Testis (tissue), 2 donors: ENCODE measurements at regions not wholly inside any gene's neighbourhood (a gene's known extent, or its start where the extent isn't known, plus 50 kb on each side); places are given as distances from the start of the nearest gene placed in this dataset.
"Not testable (repeated sequence)": the region's sequence is repeated elsewhere in the genome, so short reads cannot be mapped to it uniquely, and the experiment has no call there.

ENCODE experiments used
- DNase-seq: peaks from one replicate; pipeline ENCODE4 v3.0.0-alpha.2; 2019
- H3K27ac ChIP-seq, 2 donors: fragments of 200-600 bp; sonication (generic); one replicate each; pipeline ENCODE4 v1.5.1; 2019
- H3K27me3 ChIP-seq: fragments of 200-600 bp; sonication (generic); one replicate; pipeline ENCODE4 v1.5.1; 2019
- H3K36me3 ChIP-seq: fragments of 200-600 bp; sonication (generic); one replicate; pipeline ENCODE4 v1.5.1; 2017; ENCODE audit warnings: low read depth; ENCODE audit errors: missing control alignments
- H3K4me1 ChIP-seq: fragments of 200-600 bp; sonication (generic); one replicate; pipeline ENCODE4 v1.5.1; 2019
- H3K4me3 ChIP-seq, 2 donors: fragments of 200-600 bp; sonication (generic); one replicate each; pipeline ENCODE4 v1.5.1; 2017 to 2019
- H3K9me3 ChIP-seq: fragments of 200-600 bp; sonication (generic); one replicate; pipeline ENCODE4 v1.5.1; 2017
- CTCF ChIP-seq, 3 experiments: fragments of 450-650 bp in 2 of 3; fragments of 200-600 bp in 1 of 3; sonication (generic) in 1 of 3; IDR thresholded peaks; one replicate each; pipeline ENCODE4 v1.5.1; 2016 to 2019; ENCODE audit warnings: antibody characterized with exemption in 3 of 3, mild to moderate bottlenecking in 2 of 3, moderate library complexity in 1 of 3
- POLR2A ChIP-seq: fragments of 450-650 bp; IDR thresholded peaks from one replicate; pipeline ENCODE4 v1.6.1; 2017; ENCODE audit warnings: antibody characterized with exemption, mild to moderate bottlenecking, moderate library complexity
- whole genome bisulfite sequencing, 2 donors: methylation state at CpG; one replicate each; pipeline ENCODE4 v1.1.5; 2018; 5-methylcytosine and 5-hydroxymethylcytosine counted together
- intact Hi-C: fragments of 100-400 bp; cut with DNase I; formaldehyde crosslinking; loops from one replicate; pipeline ENCODE4 v1.15.1; 2023; ENCODE audit warnings: low total_unique reads

- no peak for DNase-seq
- intact Hi-C loops = no loop called here
- H3K4me1 ChIP-seq = no peaks in the 10 kb centered on the region
- H3K27ac ChIP-seq = no peak overlapping the region
- H3K9me3 ChIP-seq = no peaks in the 10 kb centered on the region
- no peak for TF ChIP-seq POLR2A
- TF ChIP-seq CTCF (IDR thresholded peaks at IDR 0.05) = no peak
- no peak overlapping the region for H3K4me3 ChIP-seq
- H3K36me3 ChIP-seq = no peaks in the 10 kb centered on the region
- no peaks in the 10 kb centered on the region for H3K27me3 ChIP-seq
- 45 to 67% methylated on average over 2 of the region's 2 CpGs for WGBS, 2 donors
Observed at GRCh38 chr6:86657192-86657591, 280.1 kb upstream of the HTR1E start.

- WGBS, 2 donors = 13 to 15% methylated on average over 1 of the region's 1 CpG
- intact Hi-C loops = no loop called here
- no peak overlapping the region for H3K4me3 ChIP-seq
Observed at GRCh38 chr6:86629123-86629522, 308.2 kb upstream of the HTR1E start.

GRCh38 chr6:86619428-86619827 is 317.9 kb upstream of the HTR1E start:
- no peaks in the 10 kb centered on the region for H3K36me3 ChIP-seq
- no peaks in the 10 kb centered on the region for H3K27me3 ChIP-seq
- intact Hi-C loops = no loop called here
- 86 to 89% methylated on average over 2 of the region's 2 CpGs for WGBS, 2 donors
- no peak for DNase-seq
- H3K9me3 ChIP-seq = no peaks in the 10 kb centered on the region
- H3K27ac ChIP-seq = no peak overlapping the region
- no peaks in the 10 kb centered on the region for H3K4me1 ChIP-seq
- TF ChIP-seq POLR2A (no peak), CTCF (IDR thresholded peaks at IDR 0.05) (no peak)
- no peak overlapping the region for H3K4me3 ChIP-seq

More at GRCh38 chr6:86629123-86629522, 308.2 kb upstream of the HTR1E start:
- Histone ChIP-seq H3K27ac (no peak overlapping the region), H3K4me1 (no peaks in the 10 kb centered on the region), H3K36me3 (no peaks in the 10 kb centered on the region), H3K27me3 (no peaks in the 10 kb centered on the region), H3K9me3 (no peaks in the 10 kb centered on the region)
- TF ChIP-seq POLR2A (no peak), CTCF (IDR thresholded peaks at IDR 0.05) (no peak)
- no peak for DNase-seq

- no peaks in the 10 kb centered on the region for H3K9me3 ChIP-seq
- no peak overlapping the region for H3K27ac ChIP-seq
- no peaks in the 10 kb centered on the region for H3K4me1 ChIP-seq
- 48 to 53% methylated on average over 1 of the region's 1 CpG for WGBS, 2 donors
- no peak overlapping the region for H3K4me3 ChIP-seq
- no peaks in the 10 kb centered on the region for H3K27me3 ChIP-seq
- TF ChIP-seq POLR2A = no peak
- TF ChIP-seq CTCF (IDR thresholded peaks at IDR 0.05) = no peak
- H3K36me3 ChIP-seq = no peaks in the 10 kb centered on the region
- DNase-seq = no peak
- intact Hi-C loops = no loop called here
Observed at GRCh38 chr6:86615299-86615698, 322.0 kb upstream of the HTR1E start.

- intact Hi-C loops = no loop called here
- H3K9me3 ChIP-seq = no peaks in the 10 kb centered on the region
Observed at GRCh38 chr6:86609549-86610388, 327.6 kb upstream of the HTR1E start.

GRCh38 chr6:86603364-86603763 is 334.0 kb upstream of the HTR1E start:
- intact Hi-C loops, H3K27ac ChIP-seq, H3K4me3 ChIP-seq, H3K27me3 ChIP-seq, H3K9me3 ChIP-seq, DNase-seq, H3K4me1 ChIP-seq, H3K36me3 ChIP-seq: not testable (repeated sequence)
- 61 to 71% methylated on average over 3 of the region's 3 CpGs for WGBS, 2 donors

More at GRCh38 chr6:86609549-86610388, 327.6 kb upstream of the HTR1E start:
- Histone ChIP-seq H3K27ac (no peak overlapping the region), H3K27me3 (no peaks in the 10 kb centered on the region), H3K4me3 (no peak overlapping the region), H3K36me3 (no peaks in the 10 kb centered on the region), H3K4me1 (no peaks in the 10 kb centered on the region)
- no peak for DNase-seq
- WGBS, 2 donors = 56 to 59% methylated on average over 9 of the region's 9 CpGs
- TF ChIP-seq CTCF (IDR thresholded peaks at IDR 0.05) (no peak), POLR2A (no peak)

- H3K36me3 ChIP-seq, H3K27me3 ChIP-seq, H3K9me3 ChIP-seq, intact Hi-C loops, H3K4me3 ChIP-seq, H3K4me1 ChIP-seq, H3K27ac ChIP-seq, DNase-seq: not testable (repeated sequence)
- 72 to 73% methylated on average over 6 of the region's 6 CpGs for WGBS, 2 donors
Observed at GRCh38 chr6:86602093-86602492, 335.2 kb upstream of the HTR1E start.
